A673 (cell line): ENCODE measurements at regions not wholly inside any gene's neighbourhood (a gene's known extent, or its start where the extent isn't known, plus 50 kb on each side); places are given as distances from the start of the nearest gene placed in this dataset.

ENCODE experiments used
- CTCF ChIP-seq: fragments of 300-800, 200-600 bp; sonication (generic); conservative IDR thresholded peaks from 2 replicates; pipeline ENCODE4 v1.5.1; 2017; ENCODE audit warnings: low read depth, mild to moderate bottlenecking, antibody characterized with exemption, low read length, moderate library complexity, mixed read lengths
- EZH2 ChIP-seq: fragments of 200-600 bp; sonication (generic); IDR thresholded peaks from 2 replicates; pipeline ENCODE4 v1.6.1; 2017; ENCODE audit warnings: borderline replicate concordance, low read depth, mild to moderate bottlenecking, mixed read lengths, antibody characterized with exemption, low read length; ENCODE audit not compliant: poor library complexity, severe bottlenecking

DNA sequence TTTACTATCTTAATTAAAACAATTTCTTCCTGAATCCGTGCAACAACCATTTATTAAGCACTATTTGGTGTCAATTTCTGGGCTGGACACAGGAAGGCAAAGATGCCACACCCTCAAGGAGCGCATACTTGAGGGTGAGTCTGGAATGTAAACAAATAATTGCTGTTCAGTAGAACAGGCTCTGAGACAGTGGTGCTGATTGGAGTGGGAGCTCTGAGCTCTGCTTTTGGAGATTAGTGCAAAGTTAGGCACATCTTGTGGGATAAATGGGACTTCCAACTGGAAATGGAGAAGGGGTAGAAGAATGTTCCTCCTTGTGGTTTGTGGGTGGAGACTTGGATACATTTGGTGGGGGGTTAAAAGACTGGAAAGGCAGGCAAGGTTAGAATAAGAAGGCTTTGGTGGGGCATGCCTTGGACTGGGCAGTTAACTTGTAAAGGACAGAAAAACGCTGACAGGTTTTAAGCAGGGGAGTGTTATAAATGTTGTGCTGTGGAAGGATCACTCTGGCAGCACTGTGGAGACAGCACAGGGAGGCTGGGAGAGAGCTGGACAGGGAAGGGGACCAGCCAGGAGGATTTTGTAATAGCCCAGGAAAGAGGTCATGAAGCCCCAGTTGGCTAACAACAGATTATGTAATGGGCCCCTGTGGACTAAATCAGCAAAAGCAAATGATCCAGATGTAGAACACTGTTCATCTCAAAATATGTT is 80.7 kb downstream of the ZNF365 start:
- TF ChIP-seq CTCF, result no peak
- no peak for TF ChIP-seq EZH2
